ENCODE measurements at regions not wholly inside any gene's neighbourhood (a gene's known extent, or its start where the extent isn't known, plus 50 kb on each side); places are given as distances from the start of the nearest gene placed in this dataset.

- no peak for TF ChIP-seq CTCF (conservative IDR thresholded peaks at IDR 0.05 in 1 of 2, IDR thresholded peaks at IDR 0.05 in 1 of 2; ENCODE audit: extremely low read depth in 1 of 2, insufficient read depth in 1 of 2, low read depth in 1 of 2, low read length in 2 of 2)
- TF ChIP-seq EZH2 (IDR thresholded peaks at IDR 0.05; ENCODE audit: borderline replicate concordance, low read length) = no peak
Observed at GRCh38 chr13:22644941-22645340, 535.8 kb upstream of the SGCG start.

Measured in mammary epithelial cell (primary cell).